GM23338 (cell line): ENCODE measurements at regions not wholly inside any gene's neighbourhood (a gene's known extent, or its start where the extent isn't known, plus 50 kb on each side); places are given as distances from the start of the nearest gene placed in this dataset.

Source experiments
- ATAC-seq: fragments of 200-7000 bp; cut with Tn5 transposase; 3 replicates; pipeline ENCODE4 v1.9.1; 2020
- DNase-seq: peaks from one replicate; pipeline ENCODE4 v3.0.0-alpha.2; 2015; ENCODE audit warnings: low spot score
- H2AFZ ChIP-seq: fragments of 200-600 bp; sonication (generic); 2 replicates; pipeline ENCODE4 v1.8.0; 2016; ENCODE audit warnings: antibody characterized with exemption, mild to moderate bottlenecking, moderate library complexity
- H3F3A ChIP-seq: fragments of 200-600 bp; sonication (generic); replicated peaks from 2 replicates; pipeline ENCODE4 v1.8.0; 2017; ENCODE audit warnings: antibody characterized with exemption, mixed run types, low read depth
- H3K27ac ChIP-seq: fragments of 200-600 bp; sonication (generic); 2 replicates; pipeline ENCODE4 v1.6.1; 2016; ENCODE audit warnings: low read depth
- H3K27me3 ChIP-seq: fragments of 200-600 bp; sonication (generic); 2 replicates; pipeline ENCODE4 v1.8.0; 2016; ENCODE audit warnings: mild to moderate bottlenecking, mixed run types, moderate library complexity; ENCODE audit not compliant: insufficient read depth
- H3K36me3 ChIP-seq: fragments of 200-600 bp; sonication (generic); 2 replicates; pipeline ENCODE4 v1.8.0; 2016; ENCODE audit warnings: mild to moderate bottlenecking; ENCODE audit not compliant: insufficient read depth
- H3K4me1 ChIP-seq: fragments of 200-600 bp; sonication (generic); 2 replicates; pipeline ENCODE4 v1.8.0; 2016; ENCODE audit warnings: mild to moderate bottlenecking, moderate library complexity; ENCODE audit not compliant: insufficient read depth
- H3K4me2 ChIP-seq: fragments of 200-600 bp; sonication (generic); 2 replicates; pipeline ENCODE4 v1.7.1; 2017; ENCODE audit warnings: mixed run types
- H3K4me3 ChIP-seq: fragments of 200-600 bp; sonication (generic); 2 replicates; pipeline ENCODE4 v1.6.1; 2016; ENCODE audit warnings: mixed run types
- H3K79me2 ChIP-seq: fragments of 200-600 bp; sonication (generic); replicated peaks from 2 replicates; pipeline ENCODE4 v1.8.0; 2017; ENCODE audit warnings: mild to moderate bottlenecking; ENCODE audit not compliant: insufficient read depth
- H3K9me2 ChIP-seq: fragments of 200-600 bp; sonication (generic); 2 replicates; pipeline ENCODE4 v1.8.0; 2017; ENCODE audit not compliant: insufficient read depth
- H4K20me1 ChIP-seq: fragments of 200-600 bp; sonication (generic); replicated peaks from 2 replicates; pipeline ENCODE4 v1.8.0; 2017; ENCODE audit warnings: mild to moderate bottlenecking; ENCODE audit not compliant: insufficient read depth
- H3K27ac Mint-ChIP-seq: 2 replicates; pipeline ENCODE4 v1.8.0; 2020; ENCODE audit warnings: inconsistent platforms, mild to moderate bottlenecking, moderate library complexity, mixed read lengths
- H3K27me3 Mint-ChIP-seq: 3 replicates; pipeline ENCODE4 v1.8.0; 2022; ENCODE audit warnings: low read depth, mild to moderate bottlenecking, moderate library complexity, mixed read lengths, inconsistent platforms; ENCODE audit not compliant: insufficient read depth, poor library complexity
- H3K36me3 Mint-ChIP-seq: 3 replicates; pipeline ENCODE4 v1.8.0; 2021; ENCODE audit warnings: low read depth, mild to moderate bottlenecking, inconsistent platforms, moderate library complexity, mixed read lengths
- H3K4me1 Mint-ChIP-seq: 3 replicates; pipeline ENCODE4 v1.8.0; 2020; ENCODE audit warnings: mild to moderate bottlenecking, inconsistent platforms, mixed read lengths
- H3K4me3 Mint-ChIP-seq: 3 replicates; pipeline ENCODE4 v1.8.0; 2021; ENCODE audit warnings: moderate library complexity, mild to moderate bottlenecking, inconsistent platforms, mixed read lengths
- H3K9me3 Mint-ChIP-seq: 3 replicates; pipeline ENCODE4 v1.8.0; 2020; ENCODE audit warnings: moderate library complexity, mild to moderate bottlenecking, inconsistent platforms, mixed read lengths
- CREB1 ChIP-seq: fragments of 250-450 bp; sonication (Bioruptor Pico); IDR thresholded peaks from 2 replicates; pipeline ENCODE4 v1.5.0; 2020; ENCODE audit warnings: low read depth, mild to moderate bottlenecking, moderate library complexity
- NANOG ChIP-seq: IDR thresholded peaks from 2 replicates; pipeline ENCODE4 v1.6.1; 2016; ENCODE audit warnings: antibody characterized with exemption, borderline replicate concordance
- POLR2AphosphoS5 ChIP-seq: IDR thresholded peaks from 2 replicates; pipeline ENCODE4 v1.6.1; 2016; ENCODE audit warnings: antibody characterized with exemption, low read depth
- REST ChIP-seq: IDR thresholded peaks from one replicate; pipeline ENCODE4 v1.6.1; 2018; ENCODE audit warnings: antibody characterized with exemption; ENCODE audit not compliant: unreplicated experiment
- STAT1 ChIP-seq: IDR thresholded peaks from one replicate; pipeline ENCODE4 v1.6.1; 2016; ENCODE audit warnings: antibody characterized with exemption; ENCODE audit not compliant: unreplicated experiment
- ZNF462 ChIP-seq: fragments of 250-450 bp; sonication (Bioruptor Pico); IDR thresholded peaks from 2 replicates; pipeline ENCODE4 v1.5.0; 2020; ENCODE audit warnings: mild to moderate bottlenecking, moderate library complexity

- H3K4me2 ChIP-seq = no peak overlapping the region
- no peak overlapping the region for H3K27ac ChIP-seq
- H3K27me3 ChIP-seq = no peaks in the 10 kb centered on the region
- peaks cover 30% of the 10 kb centered on the region for H3K9me3 Mint-ChIP-seq
- H3K4me1 ChIP-seq = peaks cover 24% of the 10 kb centered on the region
- no peak for TF ChIP-seq POLR2AphosphoS5
- no peaks in the 10 kb centered on the region for H4K20me1 ChIP-seq
- peaks cover 19% of the 10 kb centered on the region for H3K4me1 Mint-ChIP-seq
- no peaks in the 10 kb centered on the region for H3K9me2 ChIP-seq
- no peaks in the 10 kb centered on the region for H3K36me3 ChIP-seq
- no peak overlapping the region for H2AFZ ChIP-seq
- H3K4me3 ChIP-seq = no peak overlapping the region
- DNase-seq (no peak), ATAC-seq (no peak)
- H3K4me3 Mint-ChIP-seq = no peak overlapping the region
- peaks cover 12% of the 10 kb centered on the region for H3K36me3 Mint-ChIP-seq
- H3K27me3 Mint-ChIP-seq = no peaks in the 10 kb centered on the region
- H3F3A ChIP-seq = no peaks in the 10 kb centered on the region
- no peaks in the 10 kb centered on the region for H3K79me2 ChIP-seq
- H3K27ac Mint-ChIP-seq = no peak overlapping the region
These were observed 55.3 kb upstream of the TGIF1 start for GRCh38 chr18:3394648-3395047.

- no peak overlapping the region for H3K4me3 ChIP-seq
- no peak overlapping the region for H3K4me2 ChIP-seq
- Mint-ChIP-seq H3K27ac (no peak overlapping the region), H3K9me3 (peaks cover 26% of the 10 kb centered on the region), H3K4me1 (peaks cover 19% of the 10 kb centered on the region), H3K4me3 (no peak overlapping the region), H3K36me3 (peaks cover 8% of the 10 kb centered on the region), H3K27me3 (no peaks in the 10 kb centered on the region)
- H3K4me1 ChIP-seq = peaks cover 24% of the 10 kb centered on the region
- no peak overlapping the region for H3K27ac ChIP-seq
- TF ChIP-seq STAT1 (no peak), ZNF462 (no peak), REST (no peak), POLR2AphosphoS5 (no peak), NANOG (no peak), CREB1 (no peak)
- no peaks in the 10 kb centered on the region for H4K20me1 ChIP-seq
- no peaks in the 10 kb centered on the region for H3K36me3 ChIP-seq
- no peaks in the 10 kb centered on the region for H3K27me3 ChIP-seq
- H3K79me2 ChIP-seq = no peaks in the 10 kb centered on the region
- H3K9me2 ChIP-seq = no peaks in the 10 kb centered on the region
- H3F3A ChIP-seq = no peaks in the 10 kb centered on the region
- DNase-seq = no peak
- ATAC-seq = no peak
- H2AFZ ChIP-seq = no peak overlapping the region
These were observed 54.5 kb upstream of the TGIF1 start for GRCh38 chr18:3395466-3395865.
